ENCODE measurements at regions not wholly inside any gene's neighbourhood (a gene's known extent, or its start where the extent isn't known, plus 50 kb on each side); places are given as distances from the start of the nearest gene placed in this dataset.

- TF ChIP-seq CTCF (IDR thresholded peaks at IDR 0.05) (no peak), POLR2A (IDR thresholded peaks at IDR 0.05) (no peak)
Measured at GRCh38 chr13:85741017-85741416, 58.2 kb downstream of the SLITRK6 start.

Data from esophagus squamous epithelium (tissue), 4 donors.